KMS-11 (cell line): ENCODE measurements at regions not wholly inside any gene's neighbourhood (a gene's known extent, or its start where the extent isn't known, plus 50 kb on each side); places are given as distances from the start of the nearest gene placed in this dataset.
A peak's percentile ranks its signal among the peaks of the same experiment; 100 is the strongest.

Source experiments
- H2AFZ ChIP-seq: fragments of 200-600 bp; sonication (generic); 2 replicates; pipeline ENCODE4 v1.6.1; 2016; ENCODE audit warnings: antibody characterized with exemption, mixed run types, low read depth
- H3K27ac ChIP-seq: fragments of 200-600 bp; sonication (generic); 2 replicates; pipeline ENCODE4 v1.6.1; 2016; ENCODE audit warnings: mild to moderate bottlenecking, mixed run types
- H3K27me3 ChIP-seq: fragments of 200-600 bp; sonication (generic); 2 replicates; pipeline ENCODE4 v1.6.1; 2017; ENCODE audit warnings: mild to moderate bottlenecking, low read depth, mixed run types, moderate library complexity; ENCODE audit not compliant: insufficient read depth
- H3K36me3 ChIP-seq: fragments of 200-600 bp; sonication (generic); 2 replicates; pipeline ENCODE4 v1.6.1; 2017; ENCODE audit warnings: mild to moderate bottlenecking, mixed run types; ENCODE audit not compliant: insufficient read depth
- H3K4me1 ChIP-seq: fragments of 200-600 bp; sonication (generic); 2 replicates; pipeline ENCODE4 v1.6.1; 2016; ENCODE audit warnings: mild to moderate bottlenecking, low read depth, mixed run types; ENCODE audit not compliant: poor library complexity, severe bottlenecking
- H3K4me2 ChIP-seq: fragments of 200-600 bp; sonication (generic); 2 replicates; pipeline ENCODE4 v1.7.0; 2016; ENCODE audit warnings: mild to moderate bottlenecking, mixed run types
- H3K4me3 ChIP-seq: fragments of 200-600 bp; sonication (generic); IDR thresholded peaks from 2 replicates; pipeline ENCODE4 v1.6.1; 2017; ENCODE audit warnings: low read depth, low read length, mixed read lengths; ENCODE audit not compliant: insufficient read depth
- H3K79me2 ChIP-seq: fragments of 200-600 bp; sonication (generic); 2 replicates; pipeline ENCODE4 v1.6.1; 2016; ENCODE audit warnings: low read depth, mixed run types; ENCODE audit not compliant: insufficient read depth
- H3K9ac ChIP-seq: fragments of 200-600 bp; sonication (generic); 2 replicates; pipeline ENCODE4 v1.6.1; 2016; ENCODE audit warnings: mild to moderate bottlenecking, mixed run types
- H4K20me1 ChIP-seq: fragments of 200-600 bp; sonication (generic); 2 replicates; pipeline ENCODE4 v1.6.1; 2016; ENCODE audit warnings: mild to moderate bottlenecking, mixed run types; ENCODE audit not compliant: insufficient read depth
- TF ChIP-seq, protein P1 (sequence below): fragments of 200-600 bp; sonication (generic); conservative IDR thresholded peaks from 2 replicates; pipeline ENCODE4 v1.6.1; 2017; ENCODE audit warnings: low read depth, mild to moderate bottlenecking, antibody characterized with exemption, low read length, moderate library complexity, mixed read lengths

- H3K79me2 ChIP-seq, result no peaks in the 10 kb centered on the region
- H3K4me1 ChIP-seq, result no peaks in the 10 kb centered on the region
- no peaks in the 10 kb centered on the region for H3K36me3 ChIP-seq
- H2AFZ ChIP-seq, result no peak overlapping the region
- no peak overlapping the region for H3K4me3 ChIP-seq
- no peak overlapping the region for H3K27ac ChIP-seq
- no peaks in the 10 kb centered on the region for H3K27me3 ChIP-seq
- H4K20me1 ChIP-seq, result no peaks in the 10 kb centered on the region
- TF ChIP-seq, protein P1, sequence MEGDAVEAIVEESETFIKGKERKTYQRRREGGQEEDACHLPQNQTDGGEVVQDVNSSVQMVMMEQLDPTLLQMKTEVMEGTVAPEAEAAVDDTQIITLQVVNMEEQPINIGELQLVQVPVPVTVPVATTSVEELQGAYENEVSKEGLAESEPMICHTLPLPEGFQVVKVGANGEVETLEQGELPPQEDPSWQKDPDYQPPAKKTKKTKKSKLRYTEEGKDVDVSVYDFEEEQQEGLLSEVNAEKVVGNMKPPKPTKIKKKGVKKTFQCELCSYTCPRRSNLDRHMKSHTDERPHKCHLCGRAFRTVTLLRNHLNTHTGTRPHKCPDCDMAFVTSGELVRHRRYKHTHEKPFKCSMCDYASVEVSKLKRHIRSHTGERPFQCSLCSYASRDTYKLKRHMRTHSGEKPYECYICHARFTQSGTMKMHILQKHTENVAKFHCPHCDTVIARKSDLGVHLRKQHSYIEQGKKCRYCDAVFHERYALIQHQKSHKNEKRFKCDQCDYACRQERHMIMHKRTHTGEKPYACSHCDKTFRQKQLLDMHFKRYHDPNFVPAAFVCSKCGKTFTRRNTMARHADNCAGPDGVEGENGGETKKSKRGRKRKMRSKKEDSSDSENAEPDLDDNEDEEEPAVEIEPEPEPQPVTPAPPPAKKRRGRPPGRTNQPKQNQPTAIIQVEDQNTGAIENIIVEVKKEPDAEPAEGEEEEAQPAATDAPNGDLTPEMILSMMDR, result no peak
- H3K4me2 ChIP-seq, result no peak overlapping the region
- H3K9ac ChIP-seq, result no peak overlapping the region
Measured at GRCh38 chr16:76157629-76158028, 119.6 kb upstream of the CNTNAP4 start.

- Histone ChIP-seq H3K4me3 (no peak overlapping the region), H3K4me1 (no peaks in the 10 kb centered on the region), H4K20me1 (no peaks in the 10 kb centered on the region), H3K9ac (no peak overlapping the region), H3K79me2 (no peaks in the 10 kb centered on the region), H3K27me3 (no peaks in the 10 kb centered on the region), H2AFZ (no peak overlapping the region), H3K36me3 (no peaks in the 10 kb centered on the region), H3K27ac (no peak overlapping the region), H3K4me2 (no peak overlapping the region)
- TF ChIP-seq, protein P1, result no peak
Measured at GRCh38 chr16:76162046-76162445, 115.2 kb upstream of the CNTNAP4 start.

- Histone ChIP-seq H3K36me3 (no peaks in the 10 kb centered on the region), H3K4me2 (no peak overlapping the region), H3K27me3 (no peaks in the 10 kb centered on the region), H3K27ac (no peak overlapping the region), H3K4me1 (no peaks in the 10 kb centered on the region), H2AFZ (no peak overlapping the region), H4K20me1 (no peaks in the 10 kb centered on the region), H3K4me3 (no peak overlapping the region), H3K79me2 (no peaks in the 10 kb centered on the region), H3K9ac (no peak overlapping the region)
- TF ChIP-seq, protein P1, result no peak
Measured at GRCh38 chr16:76164970-76165558, 112.1 kb upstream of the CNTNAP4 start.

GRCh38 chr16:76175718-76176117, 101.5 kb upstream of the CNTNAP4 start:
- TF ChIP-seq, protein P1, result no peak
- Histone ChIP-seq H2AFZ (peak overlapping the region; percentile 23; the same call in 1 of the 2 replicates), H4K20me1 (no peaks in the 10 kb centered on the region), H3K4me1 (no peaks in the 10 kb centered on the region), H3K27ac (no peak overlapping the region), H3K79me2 (no peaks in the 10 kb centered on the region), H3K27me3 (no peaks in the 10 kb centered on the region), H3K36me3 (no peaks in the 10 kb centered on the region), H3K4me2 (no peak overlapping the region), H3K4me3 (no peak overlapping the region), H3K9ac (no peak overlapping the region)
